Esophagus muscularis mucosa (tissue), 4 donors: ENCODE measurements at regions not wholly inside any gene's neighbourhood (a gene's known extent, or its start where the extent isn't known, plus 50 kb on each side); places are given as distances from the start of the nearest gene placed in this dataset.
A peak's percentile ranks its signal among the peaks of the same experiment; 100 is the strongest.

Source experiments
- DNase-seq: peaks from one replicate; pipeline ENCODE4 v3.0.0-alpha.2; 2017; ENCODE audit errors: extremely low spot score
- H3K27ac ChIP-seq, 4 donors: fragments of 200-600 bp; sonication (generic); replicated peaks in 1 of 4; 1 replicate in 3 of 4; 2 replicates in 1 of 4; pipeline ENCODE4 v1.5.1; 2016 to 2019; ENCODE audit warnings: mild to moderate bottlenecking in 1 of 4
- H3K27me3 ChIP-seq, 4 donors: fragments of 200-600 bp; sonication (generic); one replicate each; pipeline versions ENCODE4 v1.5.1 to v1.6.0; 2016 to 2019
- H3K36me3 ChIP-seq, 4 donors: fragments of 200-600 bp; sonication (generic); one replicate each; pipeline ENCODE4 v1.5.1; 2016 to 2019
- H3K4me1 ChIP-seq, 4 donors: fragments of 200-600 bp; sonication (generic); one replicate each; pipeline ENCODE4 v1.5.1; 2016 to 2019
- H3K4me3 ChIP-seq, 4 donors: fragments of 200-600 bp; sonication (generic); 1 replicate in 2 of 4; 2 replicates in 2 of 4; pipeline ENCODE4 v1.5.1; 2016 to 2019; ENCODE audit warnings: mild to moderate bottlenecking in 4 of 4, moderate library complexity in 1 of 4
- H3K9me3 ChIP-seq, 4 donors: fragments of 200-600 bp; sonication (generic); 1 replicate in 3 of 4; 2 replicates in 1 of 4; pipeline ENCODE4 v1.5.1; 2016 to 2019
- CTCF ChIP-seq, 3 experiments: fragments of 200-600 bp in 2 of 3; fragments of 450-650 bp in 1 of 3; sonication (generic) in 2 of 3; IDR thresholded peaks; one replicate each; pipeline ENCODE4 v1.5.1; 2017 to 2019; ENCODE audit warnings: antibody characterized with exemption in 3 of 3, mild to moderate bottlenecking in 2 of 3, moderate library complexity in 1 of 3
- EP300 ChIP-seq: sonication (generic); formaldehyde crosslinking; IDR thresholded peaks from one replicate; pipeline ENCODE4 v1.6.1; 2017; ENCODE audit warnings: antibody characterized with exemption
- POLR2A ChIP-seq: fragments of 450-650 bp; IDR thresholded peaks from one replicate; pipeline ENCODE4 v1.6.1; 2017; ENCODE audit warnings: antibody characterized with exemption, moderate library complexity, mild to moderate bottlenecking, low read depth
- POLR2AphosphoS5 ChIP-seq, 2 donors: sonication (generic); formaldehyde crosslinking; IDR thresholded peaks; one replicate each; pipeline ENCODE4 v1.6.1; 2017; ENCODE audit warnings: antibody characterized with exemption in 2 of 2
- WGBS: methylation state at CpG from one replicate; pipeline ENCODE4 v1.1.5; 2018; 5-methylcytosine and 5-hydroxymethylcytosine counted together
- intact Hi-C: fragments of 100-400 bp; cut with DNase I; formaldehyde crosslinking; loops from one replicate; pipeline ENCODE4 v1.15.1; 2023

GRCh38 chr5:17766031-17766430 lies 131.8 kb downstream of the TAF11L14 start:
- 72% methylated on average over 2 of the region's 2 CpGs for WGBS
- TF ChIP-seq POLR2A (no peak), CTCF (IDR thresholded peaks at IDR 0.05) (no peak), EP300 (no peak)
- H3K9me3 ChIP-seq = no peaks in the 10 kb centered on the region

GRCh38 chr5:17769277-17769676 lies 135.0 kb downstream of the TAF11L14 start:
- H3K36me3 ChIP-seq = no peaks in the 10 kb centered on the region
- no peaks in the 10 kb centered on the region for H3K9me3 ChIP-seq
- DNase-seq = no peak
- no peaks in the 10 kb centered on the region for H3K4me1 ChIP-seq
- TF ChIP-seq POLR2AphosphoS5 (IDR thresholded peaks at IDR 0.05) = no peak
- no peak for TF ChIP-seq CTCF (IDR thresholded peaks at IDR 0.05)
- TF ChIP-seq POLR2A = no peak
- no peak for TF ChIP-seq EP300
- H3K4me3 ChIP-seq = no peak overlapping the region
- 76% methylated on average over 3 of the region's 3 CpGs for WGBS
- intact Hi-C loops = no loop called here
- no peaks in the 10 kb centered on the region for H3K27me3 ChIP-seq
- H3K27ac ChIP-seq = no peak overlapping the region

More at GRCh38 chr5:17766031-17766430, 131.8 kb downstream of the TAF11L14 start:
- Histone ChIP-seq H3K4me1 (no peaks in the 10 kb centered on the region), H3K27me3 (no peaks in the 10 kb centered on the region), H3K27ac (no peak overlapping the region), H3K4me3 (no peak overlapping the region), H3K36me3 (no peaks in the 10 kb centered on the region)
- intact Hi-C loops = no loop called here
- DNase-seq = no peak

GRCh38 chr5:17772232-17772631 lies 138.0 kb downstream of the TAF11L14 start:
- Histone ChIP-seq H3K27ac (no peak overlapping the region), H3K4me1 (no peaks in the 10 kb centered on the region), H3K36me3 (no peaks in the 10 kb centered on the region), H3K27me3 (no peaks in the 10 kb centered on the region), H3K4me3 (no peak overlapping the region), H3K9me3 (no peaks in the 10 kb centered on the region)
- WGBS = 94% methylated on average over 6 of the region's 6 CpGs
- TF ChIP-seq EP300 (no peak), POLR2A (no peak)
- intact Hi-C loops = no loop called here
- DNase-seq = peak; percentile 85

DNA sequence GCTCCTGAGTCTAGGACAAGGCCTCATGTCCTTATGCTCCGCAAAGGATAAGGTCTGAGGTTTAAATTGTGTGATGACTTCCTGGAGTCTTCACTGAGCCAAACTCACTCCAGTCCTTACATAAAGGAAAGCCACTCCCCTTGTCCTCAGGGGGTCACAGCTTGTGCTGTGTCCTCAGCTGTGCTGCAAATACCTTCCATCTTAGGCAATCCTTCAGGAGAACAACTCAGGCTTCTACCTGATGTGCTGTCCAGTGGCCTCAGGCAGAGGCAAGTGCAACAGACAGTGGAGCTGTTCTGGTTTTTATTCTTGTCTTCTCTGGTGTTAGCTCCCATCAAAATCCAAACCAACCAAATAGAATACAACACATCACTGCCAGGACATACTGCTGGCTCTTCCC lies 151.5 kb downstream of the TAF11L14 start:
- no peaks in the 10 kb centered on the region for H3K4me1 ChIP-seq
- no peak for DNase-seq
- intact Hi-C loops = no loop called here
- TF ChIP-seq POLR2AphosphoS5 (IDR thresholded peaks at IDR 0.05) = no peak
- no peak for TF ChIP-seq POLR2A
- TF ChIP-seq EP300 = no peak
- TF ChIP-seq CTCF (IDR thresholded peaks at IDR 0.05) = no peak
- no peak overlapping the region for H3K27ac ChIP-seq
- no peaks in the 10 kb centered on the region for H3K36me3 ChIP-seq
- no peaks in the 10 kb centered on the region for H3K9me3 ChIP-seq
- H3K27me3 ChIP-seq = no peaks in the 10 kb centered on the region
- H3K4me3 ChIP-seq = no peak overlapping the region
- 80% methylated on average over 1 of the region's 1 CpG for WGBS

- H3K27me3 ChIP-seq = no peaks in the 10 kb centered on the region
- intact Hi-C loops = no loop called here
- DNase-seq = no peak
- no peaks in the 10 kb centered on the region for H3K36me3 ChIP-seq
- no peaks in the 10 kb centered on the region for H3K9me3 ChIP-seq
- TF ChIP-seq EP300 (no peak), POLR2A (no peak), CTCF (IDR thresholded peaks at IDR 0.05) (no peak), POLR2AphosphoS5 (IDR thresholded peaks at IDR 0.05) (no peak)
- H3K27ac ChIP-seq = no peak overlapping the region
- H3K4me3 ChIP-seq = no peak overlapping the region
- no peaks in the 10 kb centered on the region for H3K4me1 ChIP-seq
Observed at GRCh38 chr5:17788351-17788750, 154.1 kb downstream of the TAF11L14 start.
